Stimulated activated naive B cell treated with anti-CD40 and anti-IgM and Interleukin-4, amounts not matched to agents 10 μg/mL and 1 μg/mL and 100 μg/mL, for 72 hours (primary cell): ENCODE measurements at regions not wholly inside any gene's neighbourhood (a gene's known extent, or its start where the extent isn't known, plus 50 kb on each side); places are given as distances from the start of the nearest gene placed in this dataset.
"Not testable (repeated sequence)": the region's sequence is repeated elsewhere in the genome, so short reads cannot be mapped to it uniquely, and the experiment has no call there.

Experiments used
- ATAC-seq, 2 donors: fragments of 150-1000 bp; cut with Tn5 transposase; replicated peaks; 2 replicates each; pipeline ENCODE4 v1.10.0; 2021; ENCODE audit warnings: moderate library complexity in 1 of 2
- DNase-seq: peaks from one replicate; pipeline ENCODE4 v3.0.0; 2021
- H3K27ac Mint-ChIP-seq: one replicate; pipeline ENCODE4 v1.8.0; 2022; ENCODE audit warnings: mild to moderate bottlenecking, mixed read lengths
- H3K27me3 Mint-ChIP-seq, 2 donors: one replicate each; pipeline ENCODE4 v1.8.0; 2022; ENCODE audit warnings: mixed read lengths in 2 of 2
- H3K36me3 Mint-ChIP-seq, 2 donors: one replicate each; pipeline ENCODE4 v1.8.0; 2022; ENCODE audit warnings: mixed read lengths in 2 of 2, mild to moderate bottlenecking in 1 of 2
- H3K4me1 Mint-ChIP-seq, 2 donors: one replicate each; pipeline ENCODE4 v1.8.0; 2022; ENCODE audit warnings: mixed read lengths in 2 of 2, mild to moderate bottlenecking in 1 of 2
- H3K4me3 Mint-ChIP-seq, 2 donors: one replicate each; pipeline ENCODE4 v1.8.0; 2022; ENCODE audit warnings: mild to moderate bottlenecking in 2 of 2, mixed read lengths in 2 of 2, moderate library complexity in 1 of 2
- H3K9me3 Mint-ChIP-seq, 2 donors: one replicate each; pipeline ENCODE4 v1.8.0; 2022; ENCODE audit warnings: mixed read lengths in 2 of 2, mild to moderate bottlenecking in 1 of 2

- H3K4me3 Mint-ChIP-seq, DNase-seq, H3K27me3 Mint-ChIP-seq, ATAC-seq, H3K4me1 Mint-ChIP-seq, H3K9me3 Mint-ChIP-seq, H3K27ac Mint-ChIP-seq, H3K36me3 Mint-ChIP-seq: not testable (repeated sequence)
These were observed 593.9 kb upstream of the CDH10 start for GRCh38 chr5:25238720-25239119.

- Mint-ChIP-seq H3K9me3 (peaks cover 2 to 3% of the 10 kb centered on the region in 2 donors), H3K27me3 (no peaks in the 10 kb centered on the region), H3K4me1 (no peaks in the 10 kb centered on the region), H3K27ac (no peak overlapping the region), H3K4me3 (no peak overlapping the region), H3K36me3 (no peaks in the 10 kb centered on the region)
- no peak for DNase-seq
- ATAC-seq = no peak
These were observed 579.7 kb upstream of the CDH10 start for GRCh38 chr5:25224316-25224982.

- ATAC-seq, H3K4me3 Mint-ChIP-seq, H3K27ac Mint-ChIP-seq, H3K27me3 Mint-ChIP-seq, H3K9me3 Mint-ChIP-seq, H3K4me1 Mint-ChIP-seq, H3K36me3 Mint-ChIP-seq, DNase-seq: not testable (repeated sequence)
These were observed 555.1 kb upstream of the CDH10 start for GRCh38 chr5:25199902-25200301.

GRCh38 chr5:25190521-25191000, 545.8 kb upstream of the CDH10 start:
- H3K9me3 Mint-ChIP-seq = peaks cover 3 to 5% of the 10 kb centered on the region in 2 donors
- no peak overlapping the region for H3K4me3 Mint-ChIP-seq
- no peaks in the 10 kb centered on the region for H3K36me3 Mint-ChIP-seq
- DNase-seq = no peak
- no peak for ATAC-seq
- H3K27ac Mint-ChIP-seq = no peak overlapping the region
- no peaks in the 10 kb centered on the region for H3K4me1 Mint-ChIP-seq
- no peaks in the 10 kb centered on the region for H3K27me3 Mint-ChIP-seq

- H3K36me3 Mint-ChIP-seq = no peaks in the 10 kb centered on the region
- no peaks in the 10 kb centered on the region for H3K27me3 Mint-ChIP-seq
- DNase-seq (no peak), ATAC-seq (no peak)
- peaks cover 8 to 11% of the 10 kb centered on the region in 2 donors for H3K9me3 Mint-ChIP-seq
- no peak overlapping the region for H3K4me3 Mint-ChIP-seq
- H3K4me1 Mint-ChIP-seq = no peaks in the 10 kb centered on the region
- no peak overlapping the region for H3K27ac Mint-ChIP-seq
These were observed 536.5 kb upstream of the CDH10 start for GRCh38 chr5:25181249-25181648.

- H3K36me3 Mint-ChIP-seq, H3K9me3 Mint-ChIP-seq, DNase-seq, H3K4me3 Mint-ChIP-seq, H3K27me3 Mint-ChIP-seq, ATAC-seq, H3K27ac Mint-ChIP-seq, H3K4me1 Mint-ChIP-seq: not testable (repeated sequence)
These were observed 517.8 kb upstream of the CDH10 start for GRCh38 chr5:25162616-25163015.

GRCh38 chr5:25160891-25161290, 516.1 kb upstream of the CDH10 start:
- ATAC-seq (no peak), DNase-seq (no peak)
- H3K4me3 Mint-ChIP-seq = no peak overlapping the region
- no peaks in the 10 kb centered on the region for H3K36me3 Mint-ChIP-seq
- H3K9me3 Mint-ChIP-seq = peaks cover 1 to 3% of the 10 kb centered on the region in 2 donors
- H3K27ac Mint-ChIP-seq = no peak overlapping the region
- no peaks in the 10 kb centered on the region for H3K4me1 Mint-ChIP-seq
- no peaks in the 10 kb centered on the region for H3K27me3 Mint-ChIP-seq

GRCh38 chr5:25150819-25151218, 506.0 kb upstream of the CDH10 start:
- Mint-ChIP-seq H3K4me3 (no peak overlapping the region), H3K4me1 (no peaks in the 10 kb centered on the region), H3K27ac (no peak overlapping the region), H3K27me3 (no peaks in the 10 kb centered on the region), H3K9me3 (peaks cover 2 to 7% of the 10 kb centered on the region in 2 donors), H3K36me3 (no peaks in the 10 kb centered on the region)
- no peak for DNase-seq
- ATAC-seq = no peak

GRCh38 chr5:25128606-25129005, 483.8 kb upstream of the CDH10 start:
- DNase-seq = no peak
- no peaks in the 10 kb centered on the region for H3K36me3 Mint-ChIP-seq
- peaks cover 11 to 12% of the 10 kb centered on the region in 2 donors for H3K9me3 Mint-ChIP-seq
- ATAC-seq = no peak
- no peak overlapping the region for H3K4me3 Mint-ChIP-seq
- H3K4me1 Mint-ChIP-seq = no peaks in the 10 kb centered on the region
- no peak overlapping the region for H3K27ac Mint-ChIP-seq
- H3K27me3 Mint-ChIP-seq = no peaks in the 10 kb centered on the region

GRCh38 chr5:25119650-25120049, 474.9 kb upstream of the CDH10 start:
- Mint-ChIP-seq H3K4me1 (no peaks in the 10 kb centered on the region), H3K36me3 (no peaks in the 10 kb centered on the region), H3K27me3 (no peaks in the 10 kb centered on the region), H3K9me3 (peaks cover 3 to 4% of the 10 kb centered on the region in 2 donors), H3K27ac (no peak overlapping the region), H3K4me3 (no peak overlapping the region)
- DNase-seq (no peak), ATAC-seq (no peak)

GRCh38 chr5:25107853-25108252, 463.1 kb upstream of the CDH10 start:
- no peak for DNase-seq
- ATAC-seq = no peak

GRCh38 chr5:25099538-25099937, 454.8 kb upstream of the CDH10 start:
- no peak overlapping the region for H3K27ac Mint-ChIP-seq
- no peak for DNase-seq
- H3K27me3 Mint-ChIP-seq = no peaks in the 10 kb centered on the region
- H3K4me1 Mint-ChIP-seq = no peaks in the 10 kb centered on the region
- H3K9me3 Mint-ChIP-seq = peaks cover 0 to 9% of the 10 kb centered on the region in 2 donors
- no peak for ATAC-seq
- H3K4me3 Mint-ChIP-seq = no peak overlapping the region
- no peaks in the 10 kb centered on the region for H3K36me3 Mint-ChIP-seq

More at GRCh38 chr5:25107853-25108252, 463.1 kb upstream of the CDH10 start:
- Mint-ChIP-seq H3K9me3 (peaks cover 4 to 6% of the 10 kb centered on the region in 2 donors), H3K4me1 (no peaks in the 10 kb centered on the region), H3K27me3 (no peaks in the 10 kb centered on the region), H3K36me3 (no peaks in the 10 kb centered on the region), H3K4me3 (no peak overlapping the region), H3K27ac (no peak overlapping the region)

- no peaks in the 10 kb centered on the region for H3K4me1 Mint-ChIP-seq
- no peak overlapping the region for H3K27ac Mint-ChIP-seq
- no peaks in the 10 kb centered on the region for H3K27me3 Mint-ChIP-seq
- peaks cover 0 to 4% of the 10 kb centered on the region in 2 donors for H3K9me3 Mint-ChIP-seq
- H3K36me3 Mint-ChIP-seq = no peaks in the 10 kb centered on the region
- DNase-seq (no peak), ATAC-seq (no peak)
- H3K4me3 Mint-ChIP-seq = no peak overlapping the region
These were observed 450.5 kb upstream of the CDH10 start for GRCh38 chr5:25095261-25095660.

- no peaks in the 10 kb centered on the region for H3K4me1 Mint-ChIP-seq
- peaks cover 0 to 4% of the 10 kb centered on the region in 2 donors for H3K9me3 Mint-ChIP-seq
- no peak overlapping the region for H3K27ac Mint-ChIP-seq
- no peak for DNase-seq
- H3K36me3 Mint-ChIP-seq = no peaks in the 10 kb centered on the region
- ATAC-seq = no peak
- no peak overlapping the region for H3K4me3 Mint-ChIP-seq
- H3K27me3 Mint-ChIP-seq = no peaks in the 10 kb centered on the region
These were observed 449.4 kb upstream of the CDH10 start for GRCh38 chr5:25094219-25094618.

- H3K4me1 Mint-ChIP-seq = no peaks in the 10 kb centered on the region
- H3K36me3 Mint-ChIP-seq = no peaks in the 10 kb centered on the region
- DNase-seq (no peak), ATAC-seq (no peak)
- H3K9me3 Mint-ChIP-seq = peaks cover 0 to 3% of the 10 kb centered on the region in 2 donors
- H3K27me3 Mint-ChIP-seq = no peaks in the 10 kb centered on the region
- H3K27ac Mint-ChIP-seq = no peak overlapping the region
- H3K4me3 Mint-ChIP-seq = no peak overlapping the region
These were observed 447.1 kb upstream of the CDH10 start for GRCh38 chr5:25091921-25092320.
